Stimulated activated CD4-positive, alpha-beta T cell treated with anti-CD3 and anti-CD28 coated beads, TNF-alpha, amount 100 ng/mL, for 1 hour (primary cell): ENCODE measurements at regions not wholly inside any gene's neighbourhood (a gene's known extent, or its start where the extent isn't known, plus 50 kb on each side); places are given as distances from the start of the nearest gene placed in this dataset.
"Not testable (repeated sequence)": the region's sequence is repeated elsewhere in the genome, so short reads cannot be mapped to it uniquely, and the experiment has no call there.

Experiments used
- DNase-seq, 3 donors: peaks; one replicate each; pipeline ENCODE4 v3.0.0-alpha.2; 2020; ENCODE audit warnings: low read depth in 3 of 3, low spot score in 1 of 3

DNA sequence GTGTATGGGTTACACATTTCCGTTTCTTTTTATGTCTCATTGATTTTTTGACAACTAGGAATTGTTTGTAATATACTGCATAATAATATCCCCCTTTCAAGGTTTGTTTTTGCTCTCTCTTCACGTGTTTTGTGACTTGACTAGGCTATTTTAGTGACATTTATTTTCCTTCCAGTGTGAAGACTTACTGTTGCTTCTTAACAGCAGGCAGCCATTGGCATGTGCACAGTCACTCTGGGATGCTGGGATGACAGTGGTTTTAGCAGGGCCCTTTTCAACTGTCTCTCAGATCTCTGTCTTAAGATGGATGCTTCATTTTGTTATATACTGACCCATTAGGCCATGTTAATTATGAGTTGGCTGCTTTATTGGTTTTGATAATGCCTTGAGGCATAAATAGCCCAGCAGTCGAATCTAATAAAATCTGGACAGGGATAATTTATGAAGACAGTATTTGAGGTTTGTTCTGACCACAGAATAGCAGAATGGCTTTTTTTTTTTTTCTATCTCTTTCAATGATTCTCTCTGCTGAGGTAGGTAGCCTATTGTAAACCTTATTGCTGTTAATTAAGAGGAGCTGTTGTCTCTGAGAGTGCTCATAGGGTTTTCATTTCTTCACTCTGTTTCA lies 536.0 kb downstream of the GABRG2 start:
- DNase-seq: no peak

DNA sequence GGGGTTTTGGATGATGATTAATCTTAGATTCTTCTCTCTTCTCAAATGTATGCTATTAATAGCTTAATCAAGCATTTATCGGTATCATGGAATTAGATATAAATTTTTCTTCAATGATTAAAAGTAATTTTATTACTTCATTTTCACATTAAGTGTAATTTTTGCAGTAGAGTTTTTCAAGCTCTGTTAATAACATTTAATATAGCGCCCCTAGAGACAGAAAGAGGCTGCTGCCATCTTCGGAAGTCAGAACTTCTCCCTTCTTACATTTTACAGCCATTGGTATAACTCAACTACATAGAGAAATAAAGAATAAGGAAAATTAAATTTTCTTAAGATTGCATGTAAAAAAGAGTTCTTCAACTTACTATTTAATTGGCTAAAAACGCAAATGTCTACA lies 540.3 kb downstream of the GABRG2 start:
- no peak for DNase-seq

DNA sequence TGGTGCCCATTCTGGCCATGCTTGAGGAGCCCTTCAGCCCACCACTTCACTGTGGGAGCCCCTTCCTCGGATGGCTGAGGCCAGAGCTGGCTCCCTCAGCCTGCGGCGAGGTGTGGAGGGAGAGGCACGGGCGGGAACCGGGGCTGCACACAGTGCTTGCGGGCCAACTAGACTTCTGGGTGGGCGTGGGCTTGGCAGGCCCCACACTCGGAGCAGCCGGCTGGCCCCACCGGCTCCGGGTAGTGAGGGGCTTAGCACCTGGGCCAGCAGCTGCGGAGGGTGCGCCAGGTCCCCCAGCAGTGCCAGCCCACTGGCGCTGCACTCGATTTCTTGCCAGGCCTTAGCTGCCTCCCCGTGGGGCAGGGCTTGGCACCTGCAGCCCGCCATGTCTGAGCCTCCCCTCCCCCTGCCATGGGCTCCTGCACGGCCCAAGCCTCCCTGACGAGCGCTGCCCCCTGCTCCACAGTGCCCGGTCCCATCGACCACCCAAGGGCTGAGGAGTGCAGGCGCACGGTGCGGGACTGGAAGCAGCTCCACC lies 554.2 kb downstream of the GABRG2 start:
- not testable (repeated sequence) for DNase-seq

DNA sequence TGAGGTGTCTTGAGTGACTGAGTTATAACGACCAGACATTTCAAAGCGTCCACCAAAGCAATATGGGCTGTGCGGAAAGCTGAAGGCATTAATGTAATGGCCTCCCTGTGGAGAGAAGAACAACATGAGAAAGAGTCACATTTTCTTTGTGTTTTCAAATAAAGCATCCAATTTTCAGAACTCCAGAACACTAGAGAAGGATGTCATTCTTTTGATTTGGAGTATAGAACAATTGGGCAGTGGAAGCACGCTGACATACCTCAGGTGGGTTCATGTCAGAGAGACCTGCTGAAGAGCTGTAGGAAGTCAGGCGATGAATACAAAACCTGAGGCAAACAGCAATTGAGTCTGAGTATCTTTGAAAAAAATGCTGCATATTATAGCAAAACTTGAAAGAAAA lies 556.5 kb downstream of the GABRG2 start:
- no peak for DNase-seq

DNA sequence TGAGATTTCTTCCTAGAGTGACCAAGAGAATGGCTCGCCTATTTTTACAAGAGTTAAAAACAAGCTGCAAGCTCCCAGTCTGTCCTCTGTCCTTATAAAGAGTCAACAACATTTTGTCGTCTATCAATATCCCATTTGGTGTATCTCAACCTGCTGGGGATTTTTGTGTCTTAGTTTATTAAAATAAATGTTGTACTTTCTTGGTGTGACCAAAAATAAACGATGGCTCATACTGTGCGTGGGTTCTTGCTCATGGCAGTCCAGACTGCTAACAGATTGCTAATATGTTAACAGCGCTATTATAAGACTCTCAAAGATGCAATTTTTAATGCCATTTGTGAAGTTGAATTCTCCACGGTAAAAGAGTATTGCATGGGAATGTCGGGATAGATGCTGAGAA lies 569.9 kb downstream of the GABRG2 start:
- no peak for DNase-seq

DNA sequence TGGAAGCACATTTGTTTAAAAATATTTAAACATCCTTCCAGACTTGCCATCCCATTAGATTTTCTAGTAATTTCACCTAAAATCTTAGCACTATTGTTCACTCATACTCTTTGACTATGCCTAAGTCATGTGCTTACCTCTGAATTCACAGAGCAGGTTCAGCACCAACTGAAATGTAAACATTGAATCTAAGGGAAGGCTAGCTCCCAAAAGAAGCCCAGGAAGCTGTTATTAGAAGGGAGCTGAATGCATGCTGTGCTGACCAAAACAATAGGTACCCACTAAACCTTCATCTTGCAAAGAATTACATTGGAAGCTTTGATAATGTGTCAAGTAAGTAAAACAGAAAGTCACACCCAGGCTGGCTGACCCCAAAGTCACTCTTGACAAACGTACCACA lies 571.3 kb downstream of the GABRG2 start:
- DNase-seq: no peak

DNA sequence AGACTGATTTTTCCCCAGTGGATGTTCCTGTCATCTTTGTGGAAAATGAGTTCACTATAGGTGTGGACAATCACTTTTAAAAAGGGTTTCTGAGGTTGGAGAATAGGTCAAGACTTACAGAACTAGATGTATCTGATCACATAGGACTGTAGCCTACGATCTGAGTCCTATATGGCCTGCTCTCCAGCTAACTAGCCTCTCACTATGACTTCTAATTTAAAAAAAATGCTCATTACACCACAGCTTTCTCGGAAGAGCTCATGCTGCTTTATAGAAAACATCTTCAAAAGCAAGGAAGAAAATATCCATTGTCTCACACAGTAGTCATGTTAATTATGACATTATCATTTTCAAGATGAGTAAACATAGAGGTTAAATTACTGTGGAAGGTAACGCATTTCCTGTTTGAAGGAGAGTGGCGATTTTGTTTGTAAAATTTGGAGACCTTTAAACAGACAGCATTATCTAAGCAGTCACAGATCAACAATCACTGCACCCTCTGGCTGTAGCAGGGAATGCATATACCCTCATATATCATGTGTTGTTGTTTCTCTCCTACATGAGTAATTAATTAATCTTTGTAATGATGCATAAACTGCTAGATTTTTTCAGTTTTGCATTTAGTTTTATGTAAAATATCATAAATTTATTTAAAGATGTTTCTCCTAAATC lies 573.7 kb downstream of the GABRG2 start:
- no peak for DNase-seq

DNA sequence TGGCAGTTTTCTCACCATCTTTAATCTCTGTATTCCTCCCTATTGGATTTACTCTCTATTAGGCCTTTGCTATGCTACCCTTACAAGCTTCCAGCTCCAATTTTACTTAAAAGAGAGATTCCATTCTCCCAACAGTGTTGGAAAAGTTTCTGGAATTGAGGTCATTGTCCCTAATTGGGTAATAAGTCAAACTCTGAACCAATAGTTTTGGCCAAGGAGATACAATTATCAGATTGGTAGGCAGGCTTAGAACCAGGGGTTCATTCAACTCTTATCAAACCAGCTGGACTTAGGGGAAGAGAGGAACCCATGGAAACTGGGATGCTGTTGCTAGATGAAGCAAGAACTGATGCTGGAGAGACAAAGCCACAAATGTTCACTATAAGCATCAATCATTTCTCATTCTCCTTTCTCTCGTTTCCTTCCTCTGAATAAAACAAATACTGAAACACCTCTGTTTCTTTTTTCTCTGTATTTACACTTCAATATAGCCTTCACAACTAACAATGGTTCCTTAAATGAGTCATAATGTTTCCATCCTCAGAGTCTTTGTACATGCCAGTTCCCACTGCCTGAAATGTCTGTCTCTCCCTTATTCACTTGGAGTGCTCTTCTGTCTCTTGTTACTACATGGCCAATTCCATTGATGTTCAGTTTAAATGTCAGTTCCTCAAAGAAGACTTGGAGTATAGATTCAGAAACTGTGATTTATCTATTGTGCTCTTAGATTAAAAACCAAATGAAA lies 587.3 kb downstream of the GABRG2 start:
- DNase-seq: no peak

DNA sequence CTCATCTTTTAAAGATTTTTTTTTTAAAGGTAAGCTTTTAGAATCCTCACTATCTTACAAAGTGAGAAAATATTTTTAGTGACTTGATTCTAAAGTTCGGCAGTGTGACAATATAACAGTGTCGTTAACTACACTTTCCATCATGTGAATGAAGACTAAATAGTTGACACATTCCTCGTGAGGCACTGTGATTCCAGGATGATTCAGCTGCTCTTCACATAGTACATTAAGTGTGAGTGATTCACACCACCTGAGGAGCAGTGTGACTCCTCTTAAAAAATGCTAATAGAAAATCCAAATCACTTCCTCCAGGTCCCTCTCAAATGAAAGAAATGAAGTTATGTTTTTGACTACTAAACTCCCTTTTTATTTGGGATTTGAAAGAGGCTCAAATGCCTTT lies 589.5 kb downstream of the GABRG2 start:
- no peak for DNase-seq

DNA sequence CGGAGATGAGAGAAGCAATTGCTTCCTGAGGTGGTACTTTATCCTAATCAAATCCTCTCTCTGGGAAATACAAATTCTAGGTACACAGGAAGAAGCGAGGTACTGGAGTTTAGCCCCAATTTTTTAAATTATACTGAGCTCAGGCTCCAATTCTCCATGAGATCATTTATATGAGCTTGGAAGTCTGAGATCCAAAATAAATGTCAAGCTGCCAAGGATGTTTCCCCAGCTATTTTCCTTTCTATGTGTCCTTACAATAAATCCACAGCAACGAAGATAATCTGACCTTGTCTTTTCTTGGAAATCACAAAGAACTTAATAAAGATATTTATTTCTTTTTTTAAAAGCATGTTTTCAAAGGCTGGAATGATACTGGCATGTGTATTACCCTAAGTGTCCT lies 597.3 kb downstream of the GABRG2 start:
- no peak for DNase-seq

DNA sequence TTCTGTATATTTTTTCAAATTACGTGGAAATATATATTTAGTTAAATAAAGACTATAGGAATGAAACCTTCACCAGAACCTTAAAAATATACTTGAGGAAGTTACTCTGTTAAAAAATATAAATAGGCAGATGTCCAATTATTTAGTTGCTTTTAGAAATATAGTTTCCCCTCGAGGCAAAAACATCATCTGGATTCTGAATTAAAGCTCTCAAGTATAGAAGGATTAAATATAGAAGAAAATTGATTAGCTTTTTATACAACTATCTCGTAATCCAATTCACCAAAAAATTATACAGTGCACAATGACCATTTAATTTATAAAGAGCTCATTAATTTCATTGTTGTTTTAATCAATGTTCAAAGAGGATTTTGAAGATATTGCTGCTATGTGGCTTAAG lies 601.4 kb downstream of the GABRG2 start:
- DNase-seq: no peak

DNA sequence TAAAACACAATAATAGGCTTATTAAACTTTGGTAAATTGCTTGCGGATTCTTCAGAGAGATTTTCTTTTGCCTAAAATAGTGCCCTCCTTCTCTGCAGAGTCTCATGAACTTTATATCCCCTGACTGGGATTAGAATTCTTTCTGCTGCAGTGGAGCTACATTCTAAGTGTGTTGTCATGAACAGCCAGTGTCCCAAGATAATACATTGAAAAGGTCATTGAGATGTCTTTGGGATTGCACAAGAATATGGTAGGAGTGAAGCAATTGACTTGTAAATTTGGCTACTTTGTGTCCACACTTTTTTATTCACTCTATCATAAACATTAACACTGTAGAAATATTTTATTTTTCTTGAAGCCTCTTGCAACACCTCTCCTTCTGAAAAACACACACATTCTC lies 604.5 kb downstream of the GABRG2 start:
- DNase-seq: no peak

DNA sequence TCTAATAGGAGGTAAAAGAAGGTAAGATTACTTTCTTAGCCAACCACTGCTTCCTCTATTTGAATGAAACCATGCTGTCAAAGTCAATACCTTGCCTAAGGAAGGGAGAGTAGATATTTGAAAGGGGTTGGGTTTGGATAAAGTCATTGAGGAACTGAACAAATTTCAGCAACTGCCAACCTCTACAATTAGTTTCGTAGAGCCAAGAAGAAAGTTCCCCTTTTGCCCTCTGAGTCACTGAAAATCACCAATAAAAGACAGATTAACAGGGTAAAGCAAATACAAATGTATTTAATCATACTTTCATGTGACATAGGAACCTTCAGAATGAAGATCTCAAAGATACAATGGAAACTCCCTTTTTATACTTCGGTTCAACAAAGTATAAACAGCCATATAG lies 615.7 kb downstream of the GABRG2 start:
- no peak for DNase-seq

DNA sequence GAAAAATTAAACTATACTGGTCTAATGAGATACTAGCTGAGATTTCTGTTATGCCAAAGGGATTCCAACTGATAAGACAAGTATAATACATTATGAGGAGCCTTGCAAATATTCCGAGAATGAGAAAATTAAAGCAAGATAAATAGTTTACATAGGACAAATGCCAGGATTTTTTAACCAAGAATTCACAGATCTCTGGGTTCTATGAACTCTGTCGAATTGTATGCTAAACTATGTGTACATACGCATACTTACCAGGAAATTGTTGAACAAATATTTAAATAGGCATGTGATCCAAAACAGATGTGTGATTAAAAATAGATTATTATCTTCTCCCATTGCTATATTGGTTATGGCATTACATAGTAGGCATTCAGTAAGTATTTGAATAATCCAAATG lies 616.6 kb downstream of the GABRG2 start:
- no peak for DNase-seq

DNA sequence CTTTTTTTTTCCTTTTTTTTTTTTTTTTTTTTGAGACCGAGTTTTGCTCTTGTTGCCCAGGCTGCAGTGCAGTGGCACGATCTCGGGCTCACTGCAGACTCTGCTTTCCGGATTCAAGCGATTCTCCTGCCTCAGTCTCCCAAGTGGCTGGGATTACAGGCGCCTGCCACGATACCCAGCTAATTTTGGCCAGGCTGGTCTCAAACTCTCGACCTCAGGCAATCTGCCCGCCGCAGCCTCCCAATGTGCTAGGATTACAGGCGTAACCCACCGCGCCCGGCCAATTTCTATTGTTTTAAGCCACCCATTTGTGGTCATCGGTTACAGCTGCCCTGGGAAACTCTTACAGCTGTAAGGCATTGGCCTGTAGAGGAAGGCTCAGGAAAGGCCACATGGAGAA lies 617.7 kb downstream of the GABRG2 start:
- DNase-seq: no peak

DNA sequence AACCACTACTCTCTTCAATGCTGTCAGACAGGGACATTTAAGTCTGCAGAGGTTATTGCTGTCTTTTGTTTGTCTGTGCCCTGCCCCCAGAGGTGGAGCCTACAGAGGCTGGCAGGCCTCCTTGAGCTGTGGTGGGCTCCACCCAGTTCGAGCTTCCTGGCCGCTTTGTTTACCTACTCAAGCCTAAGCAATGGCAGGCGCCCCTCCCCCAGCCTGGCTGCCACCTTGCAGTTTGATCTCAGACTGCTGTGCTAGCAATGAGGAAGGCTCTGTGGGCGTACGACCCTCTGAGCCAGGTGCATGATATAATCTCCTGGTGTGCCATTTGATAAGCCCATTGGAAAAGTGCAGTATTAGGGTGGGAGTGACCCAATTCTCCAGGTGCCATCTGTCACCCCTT lies 628.7 kb downstream of the GABRG2 start:
- DNase-seq: not testable (repeated sequence)

DNA sequence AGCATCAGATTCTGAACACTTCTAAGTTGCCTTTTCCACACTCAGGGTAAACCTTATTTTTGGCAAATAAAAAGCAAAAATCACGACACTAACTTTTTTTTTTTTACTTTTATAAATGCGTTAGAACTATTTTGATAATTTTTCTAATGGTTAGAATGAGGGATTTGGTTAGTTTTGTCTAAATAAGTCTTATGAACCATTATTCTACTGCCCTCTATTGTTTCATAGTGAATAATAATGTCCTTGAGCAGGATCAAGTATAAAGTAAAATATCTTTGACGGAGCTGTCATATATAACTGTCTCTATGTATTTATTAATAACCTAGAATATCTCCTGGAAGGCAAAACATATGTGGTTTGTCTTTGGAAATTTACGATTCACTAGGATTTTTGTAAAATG lies 631.8 kb downstream of the GABRG2 start:
- no peak for DNase-seq

DNA sequence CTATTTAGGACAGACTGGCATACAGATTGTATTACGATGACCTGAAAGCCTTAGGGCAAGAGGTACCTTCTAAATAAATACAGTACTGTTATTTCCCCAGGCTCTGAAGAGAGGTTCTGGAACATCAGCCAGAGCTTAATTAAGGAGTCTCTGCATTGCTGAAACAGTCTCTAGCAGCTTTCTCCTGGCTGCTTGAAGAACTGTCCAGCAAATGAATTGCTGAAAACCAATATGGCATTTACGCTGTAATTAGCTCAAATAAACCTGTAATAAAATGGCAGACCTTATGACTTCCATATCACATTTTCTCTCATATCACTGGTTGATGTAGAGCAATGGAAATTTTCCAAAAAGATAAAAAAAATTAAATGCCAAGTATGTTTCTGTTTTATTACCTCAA lies 636.3 kb downstream of the GABRG2 start:
- no peak for DNase-seq

DNA sequence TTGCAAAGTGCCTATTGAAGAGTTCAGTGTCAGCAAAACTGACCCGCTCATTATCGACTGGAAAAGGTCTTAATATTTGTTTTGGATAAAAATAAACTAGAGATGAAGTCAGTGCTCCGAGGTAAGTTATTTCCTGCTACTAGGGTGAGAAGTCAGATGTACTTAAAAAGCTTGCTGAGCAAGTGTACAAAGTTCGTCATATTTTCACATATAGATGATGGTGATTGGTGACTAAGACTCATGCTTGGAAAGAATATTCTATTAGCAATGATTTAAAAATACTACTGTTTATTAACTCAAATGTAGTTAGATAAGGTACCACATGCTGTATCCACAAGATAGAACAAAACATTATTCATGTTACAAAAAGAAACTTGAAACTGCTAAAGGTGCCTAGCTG lies 643.7 kb downstream of the GABRG2 start:
- DNase-seq: no peak

DNA sequence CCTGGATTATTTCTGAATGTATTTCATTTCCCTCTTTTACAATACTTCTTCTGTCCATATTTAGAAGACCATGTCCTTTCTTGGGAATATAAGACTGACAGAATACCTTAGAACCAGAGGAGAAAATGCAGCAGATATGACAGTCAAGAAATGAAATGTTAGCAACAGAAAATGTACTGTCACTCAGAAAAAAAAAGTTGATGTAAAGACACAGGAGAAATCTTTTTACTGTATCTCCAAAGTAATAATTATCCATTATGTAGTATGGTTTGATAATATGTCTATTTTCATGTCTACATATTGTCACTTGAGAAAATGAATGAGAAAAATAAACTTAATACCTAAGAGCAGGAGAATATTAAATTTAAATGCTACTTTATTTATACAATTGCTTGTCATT lies 652.1 kb downstream of the GABRG2 start:
- DNase-seq: no peak

DNA sequence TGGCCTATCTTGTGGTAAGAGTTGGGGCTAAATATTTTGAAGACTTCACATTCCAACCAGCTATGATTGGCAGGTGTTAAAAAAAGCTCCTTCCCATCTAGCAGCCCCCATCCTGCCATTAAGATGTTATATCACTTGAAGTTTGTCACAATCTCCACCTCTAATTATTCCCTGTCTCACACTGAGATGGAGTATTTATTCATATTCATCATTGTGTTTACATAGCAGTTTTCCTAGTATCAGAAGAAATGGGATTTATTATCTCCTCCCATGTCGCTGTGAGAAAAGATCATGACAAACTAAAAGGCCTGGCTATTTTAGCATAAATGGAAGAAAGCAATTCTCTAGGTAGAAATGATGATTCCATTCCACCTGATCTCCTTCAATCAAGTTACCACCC lies 653.6 kb downstream of the GABRG2 start:
- DNase-seq: no peak

DNA sequence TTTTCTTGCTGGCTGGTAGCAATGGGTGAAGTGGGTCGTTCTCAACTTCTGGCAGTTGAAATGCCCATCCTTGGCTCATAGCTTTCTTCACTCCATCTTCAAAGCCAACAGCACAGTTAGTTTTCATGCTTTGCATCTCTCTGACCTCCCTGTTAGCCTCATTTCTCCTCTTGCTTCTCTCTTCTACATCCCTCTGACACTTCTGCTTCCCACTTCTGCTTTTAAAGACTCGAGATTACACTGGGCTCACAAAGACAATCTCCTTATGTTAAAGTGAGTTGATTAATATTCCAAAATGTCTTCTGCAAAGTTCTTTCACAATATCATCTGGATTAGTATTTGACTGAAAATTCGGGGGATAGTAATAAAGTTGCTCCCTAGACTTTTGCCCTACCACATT lies 684.8 kb upstream of the CCNG1 start:
- no peak for DNase-seq
